ENCODE measurements at regions not wholly inside any gene's neighbourhood (a gene's known extent, or its start where the extent isn't known, plus 50 kb on each side); places are given as distances from the start of the nearest gene placed in this dataset.
"Not testable (repeated sequence)": the region's sequence is repeated elsewhere in the genome, so short reads cannot be mapped to it uniquely, and the experiment has no call there.

DNA sequence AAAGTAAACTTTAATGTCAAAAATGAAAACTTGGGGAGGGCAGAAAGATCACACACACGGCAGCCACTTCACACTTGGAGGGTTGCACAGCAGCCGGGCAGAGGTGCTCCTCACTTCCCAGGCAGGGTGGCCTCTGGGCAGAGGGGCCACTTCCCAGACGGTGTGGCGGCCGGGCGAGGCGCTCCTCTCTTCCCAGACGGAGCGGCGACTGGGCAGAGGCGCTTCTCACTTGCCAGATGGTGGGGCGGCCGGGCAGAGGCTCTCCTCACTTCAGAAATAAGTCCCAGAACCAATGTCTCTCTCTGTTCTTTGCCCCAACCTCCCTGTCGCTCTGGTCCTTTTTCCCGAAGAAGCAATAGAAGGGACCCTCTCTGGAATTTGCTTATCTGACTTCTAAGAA lies 65.7 kb upstream of the LRPPRC start:
- Histone ChIP-seq H3K79me2 (ENCODE audit: insufficient read depth, low read depth) (no peaks in the 10 kb centered on the region), H3K27me3 (ENCODE audit: insufficient read depth, low read depth) (no peaks in the 10 kb centered on the region), H2AFZ (ENCODE audit: low read depth) (no peak overlapping the region), H3K4me3 (IDR thresholded peaks at IDR 0.05; ENCODE audit: insufficient read depth, low read depth, low read length) (no peak overlapping the region), H4K20me1 (ENCODE audit: insufficient read depth) (no peaks in the 10 kb centered on the region), H3K4me2 (no peak overlapping the region), H3K27ac (no peak overlapping the region), H3K9ac (no peak overlapping the region), H3K36me3 (ENCODE audit: insufficient read depth) (no peaks in the 10 kb centered on the region), H3K4me1 (ENCODE audit: low read depth, poor library complexity, severe bottlenecking) (no peaks in the 10 kb centered on the region)
- no peak for TF ChIP-seq CTCF (conservative IDR thresholded peaks at IDR 0.05; ENCODE audit: low read depth, low read length)

GRCh38 chr2:44061876-44062275 lies 66.1 kb upstream of the LRPPRC start:
- H3K4me3 ChIP-seq (IDR thresholded peaks at IDR 0.05; ENCODE audit: insufficient read depth, low read depth, low read length), result no peak overlapping the region
- H3K79me2 ChIP-seq (ENCODE audit: insufficient read depth, low read depth), result no peaks in the 10 kb centered on the region
- no peaks in the 10 kb centered on the region for H3K36me3 ChIP-seq (ENCODE audit: insufficient read depth)
- H3K9ac ChIP-seq, result no peak overlapping the region
- no peaks in the 10 kb centered on the region for H3K4me1 ChIP-seq (ENCODE audit: low read depth, poor library complexity, severe bottlenecking)
- H3K4me2 ChIP-seq, result no peak overlapping the region
- H3K27me3 ChIP-seq (ENCODE audit: insufficient read depth, low read depth), result no peaks in the 10 kb centered on the region
- no peaks in the 10 kb centered on the region for H4K20me1 ChIP-seq (ENCODE audit: insufficient read depth)
- no peak for TF ChIP-seq CTCF (conservative IDR thresholded peaks at IDR 0.05; ENCODE audit: low read depth, low read length)
- no peak overlapping the region for H2AFZ ChIP-seq (ENCODE audit: low read depth)
- H3K27ac ChIP-seq, result no peak overlapping the region

DNA sequence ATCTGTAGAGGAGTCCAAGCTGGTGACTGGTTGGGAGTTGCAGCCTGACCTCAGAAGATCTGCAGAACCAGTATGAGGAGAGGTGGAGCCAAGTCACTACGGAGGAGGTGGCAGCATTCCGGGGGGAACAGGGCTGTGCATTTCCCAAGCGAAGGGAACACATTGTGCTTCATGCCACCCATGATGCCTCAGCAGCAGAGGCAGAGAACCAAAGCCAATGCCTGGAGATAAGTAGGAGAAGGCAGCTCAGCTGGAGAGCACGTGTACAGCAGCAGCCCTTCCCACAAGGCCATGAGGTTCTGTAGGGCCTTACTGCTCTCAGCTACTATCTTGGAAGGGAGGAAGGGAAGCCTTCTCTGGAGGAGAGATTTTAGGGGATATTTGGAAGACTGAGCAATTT lies 67.2 kb upstream of the LRPPRC start:
- no peak overlapping the region for H3K27ac ChIP-seq
- H3K4me3 ChIP-seq (IDR thresholded peaks at IDR 0.05; ENCODE audit: insufficient read depth, low read depth, low read length), result no peak overlapping the region
- H2AFZ ChIP-seq (ENCODE audit: low read depth), result no peak overlapping the region

GRCh38 chr2:44064281-44064680 lies 68.5 kb upstream of the LRPPRC start:
- H3K27ac ChIP-seq; H3K9ac ChIP-seq; H3K27me3 ChIP-seq (ENCODE audit: insufficient read depth, low read depth); H2AFZ ChIP-seq (ENCODE audit: low read depth); H4K20me1 ChIP-seq (ENCODE audit: insufficient read depth); H3K79me2 ChIP-seq (ENCODE audit: insufficient read depth, low read depth); H3K4me1 ChIP-seq (ENCODE audit: low read depth, poor library complexity, severe bottlenecking); H3K36me3 ChIP-seq (ENCODE audit: insufficient read depth); H3K4me3 ChIP-seq (IDR thresholded peaks at IDR 0.05; ENCODE audit: insufficient read depth, low read depth, low read length); H3K4me2 ChIP-seq: not testable (repeated sequence)

More for the DNA sequence above, 67.2 kb upstream of the LRPPRC start:
- H3K36me3 ChIP-seq (ENCODE audit: insufficient read depth), result no peaks in the 10 kb centered on the region
- H3K4me2 ChIP-seq, result no peak overlapping the region
- no peaks in the 10 kb centered on the region for H4K20me1 ChIP-seq (ENCODE audit: insufficient read depth)
- no peaks in the 10 kb centered on the region for H3K4me1 ChIP-seq (ENCODE audit: low read depth, poor library complexity, severe bottlenecking)
- H3K27me3 ChIP-seq (ENCODE audit: insufficient read depth, low read depth), result no peaks in the 10 kb centered on the region
- no peaks in the 10 kb centered on the region for H3K79me2 ChIP-seq (ENCODE audit: insufficient read depth, low read depth)
- TF ChIP-seq CTCF (conservative IDR thresholded peaks at IDR 0.05; ENCODE audit: low read depth, low read length), result no peak
- no peak overlapping the region for H3K9ac ChIP-seq

DNA sequence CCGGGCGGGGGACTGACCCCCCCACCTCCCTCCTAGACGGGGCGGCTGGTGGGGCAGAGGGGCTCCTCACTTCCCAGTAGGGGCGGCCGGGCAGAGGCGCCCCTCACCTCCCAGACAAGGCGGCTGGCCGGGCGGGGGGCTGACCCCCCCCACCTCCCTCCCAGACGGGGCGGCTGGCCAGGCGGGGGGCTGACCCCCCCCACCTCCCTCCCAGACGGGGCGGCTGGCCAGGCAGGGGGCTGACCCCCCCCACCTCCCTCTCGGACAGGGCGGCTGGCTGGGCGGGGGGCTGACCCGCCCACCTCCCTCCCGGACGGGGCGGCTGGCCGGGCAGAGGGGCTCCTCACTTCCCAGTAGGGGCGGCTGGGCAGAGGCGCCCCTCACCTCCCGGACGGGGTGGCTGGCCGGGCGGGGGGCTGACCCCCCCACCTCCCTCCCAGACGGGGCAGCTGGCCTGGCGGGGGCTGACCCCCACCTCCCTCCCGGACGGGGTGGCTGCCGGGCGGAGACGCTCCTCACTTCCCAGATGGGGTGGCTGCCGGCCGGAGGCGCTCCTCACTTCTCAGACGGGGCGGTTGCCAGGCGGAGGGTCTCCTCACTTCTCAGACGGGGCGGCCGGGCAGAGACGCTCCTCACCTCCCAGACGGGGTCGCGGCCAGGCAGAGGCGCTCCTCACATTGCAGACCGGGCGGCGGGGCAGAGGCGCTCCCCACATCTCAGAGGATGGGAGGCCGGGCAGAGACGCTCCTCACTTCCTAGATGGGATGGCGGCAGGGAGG lies 71.4 kb upstream of the LRPPRC start:
- H3K27ac ChIP-seq; H3K27me3 ChIP-seq (ENCODE audit: insufficient read depth, low read depth); H3K9ac ChIP-seq; H3K4me2 ChIP-seq; H3K4me1 ChIP-seq (ENCODE audit: low read depth, poor library complexity, severe bottlenecking); H3K79me2 ChIP-seq (ENCODE audit: insufficient read depth, low read depth); H3K36me3 ChIP-seq (ENCODE audit: insufficient read depth); H4K20me1 ChIP-seq (ENCODE audit: insufficient read depth); H3K4me3 ChIP-seq (IDR thresholded peaks at IDR 0.05; ENCODE audit: insufficient read depth, low read depth, low read length); H2AFZ ChIP-seq (ENCODE audit: low read depth): not testable (repeated sequence)

DNA sequence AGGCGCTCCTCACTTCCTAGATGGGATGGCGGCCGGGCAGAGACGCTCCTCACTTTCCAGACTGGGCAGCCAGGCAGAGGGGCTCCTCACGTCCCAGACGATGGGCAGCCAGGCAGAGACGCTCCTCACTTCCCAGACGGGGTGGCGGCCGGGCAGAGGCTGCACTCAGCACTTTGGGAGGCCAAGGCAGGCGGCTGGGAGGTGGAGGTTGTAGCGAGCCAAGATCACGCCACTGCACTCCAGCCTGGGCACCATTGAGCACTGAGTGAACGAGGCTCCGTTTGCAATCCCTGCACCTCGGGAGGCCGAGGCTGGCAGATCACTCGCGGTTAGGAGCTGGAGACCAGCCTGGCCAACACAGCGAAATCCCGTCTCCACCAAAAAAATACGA lies 72.0 kb upstream of the LRPPRC start:
- not testable (repeated sequence) for H2AFZ ChIP-seq (ENCODE audit: low read depth); H3K4me1 ChIP-seq (ENCODE audit: low read depth, poor library complexity, severe bottlenecking); H3K27ac ChIP-seq; H3K36me3 ChIP-seq (ENCODE audit: insufficient read depth); H3K79me2 ChIP-seq (ENCODE audit: insufficient read depth, low read depth); H4K20me1 ChIP-seq (ENCODE audit: insufficient read depth); H3K4me2 ChIP-seq; H3K9ac ChIP-seq; H3K4me3 ChIP-seq (IDR thresholded peaks at IDR 0.05; ENCODE audit: insufficient read depth, low read depth, low read length); H3K27me3 ChIP-seq (ENCODE audit: insufficient read depth, low read depth)

Measured in KMS-11 (cell line).